Right renal cortex interstitium (tissue), 3 donors: ENCODE measurements at regions not wholly inside any gene's neighbourhood (a gene's known extent, or its start where the extent isn't known, plus 50 kb on each side); places are given as distances from the start of the nearest gene placed in this dataset.
"Not testable (repeated sequence)": the region's sequence is repeated elsewhere in the genome, so short reads cannot be mapped to it uniquely, and the experiment has no call there.

Experiments used
- DNase-seq, 3 donors: peaks; one replicate each; pipeline ENCODE4 v3.0.0-alpha.2; 2013; ENCODE audit warnings: low read depth in 3 of 3, low spot score in 2 of 3

DNA sequence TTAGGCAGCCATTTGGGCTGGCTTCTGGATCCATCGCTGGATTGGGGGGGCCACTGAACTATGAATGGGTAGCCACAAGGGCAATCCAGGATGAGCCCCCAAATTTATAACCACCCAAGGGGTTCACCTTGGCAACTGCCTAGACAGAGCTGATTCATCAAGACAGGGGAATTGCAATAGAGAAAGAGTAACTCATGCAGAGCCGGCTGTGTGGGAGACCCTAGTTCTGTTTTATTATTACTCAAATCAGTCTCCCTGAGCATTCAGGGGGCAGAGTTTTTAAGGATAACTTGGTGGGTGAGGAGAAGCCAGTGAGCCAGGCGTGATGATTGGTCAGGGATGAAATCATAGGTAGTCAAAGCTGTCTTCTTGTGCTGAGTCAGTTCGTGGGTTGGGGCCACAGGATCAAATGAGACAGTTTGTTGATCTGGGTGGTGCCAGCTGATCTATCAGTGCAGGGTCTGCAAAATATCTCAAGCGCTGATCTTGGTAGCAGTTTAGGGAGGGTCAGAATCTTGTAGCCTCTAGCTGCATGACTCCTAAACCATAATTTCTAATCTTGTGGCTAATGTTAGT, 57.9 kb downstream of the DNAJB9 start:
- no peak for DNase-seq

DNA sequence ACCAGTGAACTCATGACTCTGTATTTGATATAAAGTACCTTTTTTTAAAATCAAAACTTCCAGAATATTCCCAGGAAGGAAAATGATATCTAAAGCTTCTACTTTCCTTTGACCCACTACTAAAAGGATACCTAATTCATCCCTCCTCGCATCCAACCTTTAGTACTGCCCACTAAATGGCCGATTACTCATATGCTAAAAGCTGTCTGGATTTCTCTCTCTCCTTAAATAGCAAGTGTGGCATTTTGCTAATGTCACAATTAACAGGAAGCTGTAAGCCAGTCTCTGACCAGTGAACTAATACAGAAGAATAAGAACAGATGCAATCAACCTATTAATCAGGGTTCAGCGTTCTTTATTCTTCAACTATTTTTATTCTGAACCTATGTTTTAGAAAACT, 59.0 kb downstream of the DNAJB9 start:
- no peak for DNase-seq

DNA sequence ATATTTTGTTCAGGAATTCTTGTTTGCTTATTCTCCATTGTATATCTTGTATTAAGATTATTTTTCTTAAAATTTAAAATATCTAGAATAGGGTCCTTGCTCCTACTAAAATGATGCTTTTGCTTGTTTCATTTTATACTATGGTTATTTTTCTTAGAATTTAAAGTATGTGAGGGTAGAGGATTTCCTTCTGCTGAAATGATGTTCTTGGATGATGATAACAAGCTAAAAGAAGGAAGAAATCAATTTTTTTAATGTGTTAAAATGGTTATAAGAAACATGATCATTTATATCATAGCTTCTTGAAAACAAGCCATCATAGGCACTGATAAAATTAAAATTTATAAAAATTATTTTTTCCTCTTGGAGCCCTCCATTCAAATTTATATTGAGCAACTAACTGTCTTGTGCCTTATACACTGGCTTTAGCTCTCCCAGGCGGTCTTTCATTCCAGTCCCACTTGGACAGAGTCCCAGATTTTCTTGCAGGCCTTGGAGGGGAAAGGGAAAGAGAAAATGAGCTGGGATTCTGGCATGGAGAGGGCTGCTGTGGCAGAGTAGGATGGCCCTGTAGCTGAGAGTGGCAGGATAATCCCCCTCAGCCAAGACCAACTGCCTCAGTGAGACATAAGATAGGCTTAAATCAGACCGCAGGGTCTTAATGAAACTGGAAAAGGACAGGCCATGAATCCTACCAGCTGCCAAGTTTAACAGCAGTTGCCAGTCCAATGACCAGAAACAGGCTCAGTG, 60.2 kb downstream of the DNAJB9 start:
- DNase-seq = peak in 1 of 3 donors; percentile 16

DNA sequence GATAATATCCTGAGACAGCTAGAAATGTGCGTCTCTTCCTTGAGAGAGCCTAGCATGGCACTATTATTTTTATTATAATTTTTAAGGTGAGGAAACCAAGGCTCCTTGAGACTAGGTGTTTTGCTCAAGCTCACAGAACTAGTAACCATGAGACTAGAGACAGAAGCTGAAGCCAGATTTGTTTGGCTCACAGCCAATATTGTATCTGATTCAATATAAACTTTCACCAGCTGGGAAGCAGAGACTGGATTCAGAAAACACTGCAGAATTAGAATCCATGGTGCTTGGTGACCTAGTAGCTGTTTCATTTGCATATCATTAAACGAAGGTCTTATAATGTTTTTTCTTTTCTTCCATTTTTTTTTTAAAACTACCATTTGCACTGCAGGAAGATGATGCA, 64.4 kb downstream of the DNAJB9 start:
- DNase-seq = no peak

DNA sequence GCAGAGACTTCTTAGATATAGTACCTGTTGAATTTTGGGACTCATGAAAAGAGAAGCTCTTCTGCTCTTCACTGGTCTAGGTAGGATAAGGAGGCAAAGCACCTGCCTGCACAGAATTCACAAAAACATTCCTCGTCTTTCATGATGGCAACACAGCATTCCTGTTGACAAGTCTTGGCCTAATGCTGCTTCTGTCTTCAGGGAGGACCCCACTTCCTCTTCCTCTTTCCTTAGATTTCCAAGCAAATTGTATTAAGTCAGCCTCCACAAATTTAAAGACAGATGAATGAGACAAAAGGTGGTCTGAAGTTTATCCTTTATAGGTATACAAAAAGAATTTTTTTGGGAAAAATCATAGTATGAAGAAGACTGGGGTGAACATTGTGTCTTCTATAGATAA, 64.9 kb downstream of the DNAJB9 start:
- DNase-seq = no peak

DNA sequence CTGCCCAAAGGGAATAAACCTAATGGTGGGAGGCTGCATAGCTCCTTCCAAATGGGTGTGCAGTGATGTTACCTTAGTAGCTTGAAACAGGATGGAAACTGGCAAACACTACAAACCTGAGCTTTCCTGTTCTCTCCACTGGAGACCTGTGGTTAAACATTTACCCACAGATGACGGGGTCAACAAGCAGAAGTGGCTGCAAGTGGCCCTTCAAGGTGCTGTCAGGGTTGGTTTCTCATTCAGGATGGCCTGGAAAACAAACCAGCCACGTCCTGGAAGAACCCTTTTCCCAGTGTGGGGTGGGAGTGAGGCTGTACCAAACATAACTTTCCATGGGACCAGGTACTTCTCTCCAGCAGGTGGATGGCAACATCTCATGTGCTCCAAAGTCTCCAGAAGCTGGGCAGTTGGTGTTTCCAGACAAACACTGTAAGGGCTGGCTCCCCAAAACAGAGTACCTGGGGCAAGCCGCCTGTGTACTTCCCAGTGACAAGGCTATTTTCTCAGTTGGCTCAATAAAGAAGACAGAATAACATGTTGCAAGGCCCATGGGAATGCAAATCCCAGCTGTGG, 67.5 kb downstream of the DNAJB9 start:
- peak in 1 of 3 donors; percentile 19 for DNase-seq

DNA sequence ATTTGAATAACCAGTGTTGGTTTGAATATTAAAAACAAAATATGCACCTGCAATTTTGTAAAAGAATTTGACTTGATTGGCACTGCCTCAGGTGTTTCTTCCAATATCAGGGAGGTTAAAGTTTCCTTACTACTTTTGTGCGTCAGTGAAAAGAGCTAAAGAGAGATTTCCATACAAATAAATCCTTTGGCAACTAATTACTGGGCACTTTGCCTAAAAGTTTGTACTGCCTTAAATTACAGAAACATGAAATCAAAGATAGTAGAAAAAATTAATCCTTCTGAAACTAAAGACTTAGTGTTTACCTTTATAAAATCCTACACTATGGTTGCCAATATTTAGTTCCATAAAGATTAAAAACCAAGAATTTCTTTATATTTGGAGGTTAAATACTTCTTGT, 72.5 kb downstream of the DNAJB9 start:
- no peak for DNase-seq

DNA sequence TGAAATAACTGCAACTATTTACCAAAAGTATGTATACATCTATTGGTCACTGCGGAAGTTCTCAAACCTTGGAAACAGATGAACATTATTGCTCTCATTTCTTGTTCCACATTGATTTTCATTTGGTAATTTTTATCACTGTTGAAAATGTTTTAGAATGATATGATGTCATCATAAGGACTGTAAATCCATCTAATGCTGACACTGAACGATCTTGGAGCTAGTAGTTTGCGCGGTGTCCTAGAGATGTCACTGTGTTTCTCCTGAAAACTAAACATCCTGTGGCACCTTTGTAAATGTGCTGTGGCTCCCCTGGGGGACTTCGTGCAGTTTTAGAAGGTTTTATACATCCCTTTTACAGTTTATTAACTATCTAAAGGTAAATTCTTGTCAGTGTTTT, 73.5 kb downstream of the DNAJB9 start:
- no peak for DNase-seq

DNA sequence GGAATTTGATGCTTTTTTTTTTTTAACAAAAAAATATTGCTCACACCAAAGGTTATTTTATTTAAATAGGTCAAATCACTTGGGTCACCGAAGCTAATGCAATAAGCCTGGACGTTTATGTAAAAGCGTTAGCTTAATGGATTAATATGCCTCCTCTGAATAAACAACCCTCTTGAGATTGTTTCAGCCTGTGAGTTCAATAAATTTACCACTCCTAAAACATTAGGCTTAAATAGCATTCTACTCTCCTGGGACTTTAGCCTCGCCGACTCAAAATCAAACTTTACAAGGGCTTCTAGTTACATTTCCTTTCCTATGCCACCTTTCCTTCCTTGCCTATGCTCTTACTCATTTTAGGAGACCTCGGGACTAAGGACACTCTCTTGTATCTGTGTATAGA, 79.3 kb downstream of the DNAJB9 start:
- no peak for DNase-seq

DNA sequence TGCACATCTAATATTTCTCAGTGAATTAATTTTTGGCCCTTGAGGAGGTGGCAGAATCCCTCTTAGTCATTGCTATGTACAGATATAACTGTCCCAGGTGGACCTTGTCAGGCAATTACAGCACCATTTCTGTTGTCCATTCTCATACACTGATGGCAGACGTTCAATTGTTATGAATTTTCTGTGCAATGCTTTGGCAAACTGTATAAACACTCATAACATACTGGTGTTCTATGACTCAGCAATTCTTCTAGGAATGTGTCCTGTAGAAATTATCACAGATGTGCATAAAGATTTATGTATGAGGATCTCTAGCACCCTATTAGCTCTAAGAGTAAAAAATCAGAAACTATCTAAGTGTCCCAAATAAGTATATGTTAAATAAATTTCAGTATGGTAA, 80.8 kb downstream of the DNAJB9 start:
- DNase-seq = no peak

DNA sequence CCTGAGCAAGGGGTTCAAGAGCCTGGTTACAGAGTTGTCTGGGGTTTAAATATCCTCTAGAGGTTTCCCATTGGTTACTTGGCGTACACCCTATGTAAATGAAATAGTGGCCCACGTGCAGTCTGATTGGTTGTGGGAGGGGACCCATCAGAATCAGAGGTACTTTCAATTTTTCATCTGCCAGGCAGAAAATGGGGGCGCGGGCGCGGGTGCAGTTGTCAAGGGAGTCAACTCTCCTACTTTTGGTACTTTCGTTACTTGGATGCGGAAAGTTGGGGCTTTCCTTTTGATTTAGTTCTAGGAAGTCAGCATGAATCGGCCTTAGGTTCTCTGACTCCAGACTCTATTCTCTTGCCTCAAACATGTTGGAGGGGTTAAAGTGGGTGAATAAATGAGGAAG, 83.2 kb downstream of the DNAJB9 start:
- DNase-seq = no peak

DNA sequence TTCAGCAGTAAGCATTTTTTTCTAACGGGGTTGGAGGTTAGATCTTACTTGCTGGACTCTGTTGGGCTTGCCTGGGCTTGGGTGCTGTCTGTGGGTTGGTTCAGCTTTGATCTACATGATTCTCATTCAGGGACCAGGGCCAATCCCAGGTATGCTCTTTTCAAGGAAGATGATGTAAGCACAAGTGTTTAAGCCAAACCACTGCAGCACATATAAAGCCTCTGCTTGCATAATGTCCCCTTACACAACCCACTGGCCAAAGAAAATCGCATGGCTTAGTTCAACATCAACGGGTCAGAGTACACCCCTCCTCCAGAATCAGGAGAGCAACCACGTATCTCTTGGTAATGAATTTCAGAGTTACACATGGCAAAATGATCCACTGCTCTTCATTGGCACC, 83.9 kb downstream of the DNAJB9 start:
- no peak for DNase-seq

DNA sequence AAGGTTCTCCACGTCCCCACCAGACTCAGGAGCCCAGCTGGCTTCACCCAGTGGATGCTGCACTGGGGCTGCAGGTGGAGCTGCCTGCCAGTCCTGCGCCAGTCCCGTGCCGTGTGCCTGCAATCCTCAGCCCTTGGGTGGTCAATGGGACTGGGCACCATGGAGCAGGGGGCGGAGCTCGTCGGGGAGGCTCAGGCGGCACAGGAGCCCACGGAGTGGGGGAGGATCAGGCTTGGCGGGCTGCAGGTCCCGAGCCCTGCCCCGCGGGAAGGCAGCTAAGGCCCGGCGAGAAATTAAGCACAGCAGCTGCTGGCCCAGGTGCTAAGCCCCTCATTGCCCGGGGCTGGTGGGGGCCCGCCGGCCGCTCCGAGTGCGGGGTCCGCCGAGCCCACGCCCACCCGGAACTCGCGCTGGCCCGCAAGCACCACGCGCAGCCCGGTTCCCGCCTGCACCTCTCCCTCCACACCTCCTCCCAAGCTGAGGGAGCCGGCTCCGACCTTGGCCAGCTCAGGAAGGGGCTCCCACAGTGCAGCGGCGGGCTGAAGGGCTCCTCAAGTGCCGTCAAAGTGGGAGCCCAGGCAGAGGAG, 87.6 kb downstream of the DNAJB9 start:
- not testable (repeated sequence) for DNase-seq

DNA sequence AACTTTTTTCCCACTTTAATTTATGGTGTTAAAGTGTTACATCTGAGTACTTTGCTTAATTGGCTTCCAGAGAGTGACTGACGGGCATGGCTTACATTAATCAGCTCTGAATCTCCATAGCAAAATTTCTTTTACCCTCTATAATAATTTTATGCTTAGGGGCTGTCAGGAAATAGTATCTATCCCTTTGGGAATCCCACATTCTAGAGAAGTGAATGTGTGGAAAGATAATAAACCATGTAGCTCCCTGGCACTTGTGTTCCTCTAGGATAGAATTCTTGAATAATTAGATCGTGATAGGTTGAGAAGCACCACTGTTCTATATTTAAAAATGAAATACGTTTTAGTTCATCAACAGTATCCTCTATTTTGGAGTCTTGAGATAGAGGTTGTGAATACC, 89.6 kb downstream of the DNAJB9 start:
- DNase-seq = no peak

DNA sequence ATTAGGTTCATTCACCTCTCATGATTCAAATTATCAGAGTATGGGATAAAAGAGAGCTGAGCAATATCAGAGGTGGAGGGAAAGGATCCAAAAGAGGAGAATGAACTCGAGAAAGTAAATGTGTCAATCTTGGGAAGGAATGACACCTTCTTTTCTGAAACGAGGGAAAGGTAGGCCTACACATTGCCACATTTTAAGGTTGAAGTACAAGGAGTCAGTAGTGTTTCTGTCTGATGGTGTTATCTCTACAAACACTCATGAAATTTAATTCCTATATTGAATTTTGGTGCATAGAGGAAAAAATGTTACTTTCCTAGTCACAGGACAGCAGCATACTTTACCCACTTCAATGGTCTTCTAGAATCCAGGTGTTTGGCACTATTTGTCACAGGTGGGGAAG, 90.2 kb downstream of the DNAJB9 start:
- no peak for DNase-seq

DNA sequence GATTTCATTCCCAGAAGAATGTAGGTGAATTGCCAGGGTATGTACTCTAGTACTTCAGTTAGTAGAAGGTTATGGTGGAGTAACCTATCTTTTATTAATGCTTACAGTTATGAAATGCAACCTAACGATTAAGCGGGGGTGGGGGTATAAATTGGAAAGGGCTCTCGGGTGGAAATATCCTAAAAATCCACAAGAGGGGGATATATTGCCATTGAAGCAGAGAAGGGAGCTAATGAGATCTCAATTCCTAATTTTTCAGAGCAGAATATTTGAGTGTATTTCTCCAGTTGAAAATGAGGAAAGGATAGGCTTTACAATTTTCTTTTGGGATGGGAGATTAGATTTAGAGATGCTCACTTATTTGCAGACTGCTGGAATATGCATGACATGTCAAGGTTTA, 90.8 kb downstream of the DNAJB9 start:
- DNase-seq = no peak

DNA sequence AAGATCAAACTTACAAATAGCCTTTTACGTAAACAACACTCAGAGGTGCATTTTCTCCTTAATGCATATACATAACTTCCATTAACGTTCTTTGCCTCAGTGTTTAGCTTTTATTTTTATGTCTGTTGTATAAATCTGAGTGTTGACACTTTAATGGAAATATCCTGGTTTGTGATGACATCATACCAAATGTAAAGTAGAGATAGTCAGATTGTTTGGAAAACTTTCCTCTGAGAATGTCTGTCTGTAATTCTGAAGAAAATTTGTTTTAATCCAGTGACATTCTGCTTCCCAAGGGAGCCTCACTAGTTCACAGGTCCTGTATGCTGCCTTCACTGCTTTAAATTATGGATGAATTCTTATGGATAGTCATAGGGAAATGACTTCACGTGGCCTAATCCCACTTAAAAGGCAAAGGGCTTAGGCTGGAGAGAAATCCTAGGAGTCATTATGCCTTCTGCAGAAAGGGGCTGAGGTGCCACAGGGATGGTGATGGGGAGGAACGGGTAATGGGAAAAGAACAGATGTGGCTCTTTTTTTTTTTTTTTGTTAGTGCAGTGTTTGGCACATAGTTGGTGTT, 93.2 kb downstream of the DNAJB9 start:
- DNase-seq = no peak

DNA sequence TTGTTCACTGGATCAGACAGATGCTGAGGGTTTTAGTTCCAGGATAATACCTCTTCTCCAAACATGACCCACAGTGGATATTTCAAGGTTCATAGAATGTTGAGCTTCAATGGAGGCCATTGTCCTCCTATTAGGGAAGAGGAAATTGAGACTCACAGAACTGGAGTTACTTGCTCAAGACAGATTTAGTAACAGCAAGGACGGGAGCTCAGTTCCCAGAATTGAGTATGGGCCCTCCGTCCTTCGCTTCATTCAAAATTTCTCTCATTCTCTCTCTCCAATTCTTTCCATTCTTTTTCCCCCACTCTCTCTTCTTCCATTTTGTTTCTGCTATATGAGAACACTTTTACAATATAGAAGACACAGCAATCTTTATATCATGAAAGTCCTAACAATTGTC, 94.0 kb downstream of the DNAJB9 start:
- DNase-seq = no peak

DNA sequence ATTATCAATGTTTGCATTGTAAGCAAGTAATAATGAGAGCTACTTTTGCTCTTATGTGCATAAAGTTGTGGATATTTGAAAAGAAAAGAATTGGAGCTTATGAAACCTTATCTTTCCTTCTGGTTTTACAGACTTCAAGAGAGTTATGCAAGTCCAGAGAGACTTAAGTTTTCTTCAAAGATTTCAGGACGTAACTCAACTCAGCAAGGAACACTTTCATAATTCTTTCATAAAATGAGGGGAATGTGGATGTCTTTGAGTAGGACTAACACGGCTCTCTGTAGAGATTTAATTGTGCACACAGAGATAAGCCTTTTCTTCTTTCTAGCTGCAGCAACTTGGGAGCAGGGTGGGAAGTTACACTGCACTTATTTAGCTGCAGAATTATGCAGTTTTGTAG, 97.5 kb downstream of the DNAJB9 start:
- no peak for DNase-seq

DNA sequence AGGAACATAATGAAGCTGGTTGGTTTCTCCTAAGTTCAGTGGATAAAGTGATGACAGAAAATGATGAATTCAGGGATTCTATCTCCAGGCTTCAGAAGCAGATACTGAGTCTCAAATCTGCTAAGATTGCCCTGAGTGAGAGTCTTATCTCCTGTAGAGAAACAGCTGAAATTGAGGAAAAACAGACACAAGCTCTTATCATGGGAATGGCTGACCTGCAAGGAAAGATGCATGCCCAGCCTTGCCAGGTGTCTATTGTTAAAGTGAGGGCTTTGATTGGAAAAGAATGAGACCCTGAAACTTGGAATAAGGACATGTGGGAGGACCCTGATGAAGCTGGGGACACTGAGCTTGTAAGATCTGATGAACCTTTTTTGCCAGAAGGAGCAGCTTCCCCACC, 100.3 kb downstream of the DNAJB9 start:
- DNase-seq = no peak

DNA sequence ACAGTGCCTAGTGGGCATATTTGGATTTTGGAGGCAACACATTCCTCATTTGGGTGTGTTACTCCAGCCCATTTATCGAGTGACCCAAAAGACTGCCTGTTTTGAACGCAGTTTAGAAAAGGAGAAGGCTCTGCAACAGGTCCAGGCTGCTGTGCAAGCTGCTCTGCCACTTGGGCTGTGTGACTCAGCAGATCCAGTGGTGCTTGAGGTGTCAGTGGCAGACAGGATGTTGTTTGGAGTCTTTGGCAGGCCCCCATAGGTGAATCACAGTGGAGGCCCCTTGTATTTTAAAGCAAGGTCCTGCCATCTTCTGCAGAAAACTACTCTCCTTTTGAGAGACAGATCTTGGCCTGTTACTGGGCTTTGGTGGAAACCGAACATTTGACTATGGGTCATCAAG, 104.0 kb downstream of the DNAJB9 start:
- not testable (repeated sequence) for DNase-seq

DNA sequence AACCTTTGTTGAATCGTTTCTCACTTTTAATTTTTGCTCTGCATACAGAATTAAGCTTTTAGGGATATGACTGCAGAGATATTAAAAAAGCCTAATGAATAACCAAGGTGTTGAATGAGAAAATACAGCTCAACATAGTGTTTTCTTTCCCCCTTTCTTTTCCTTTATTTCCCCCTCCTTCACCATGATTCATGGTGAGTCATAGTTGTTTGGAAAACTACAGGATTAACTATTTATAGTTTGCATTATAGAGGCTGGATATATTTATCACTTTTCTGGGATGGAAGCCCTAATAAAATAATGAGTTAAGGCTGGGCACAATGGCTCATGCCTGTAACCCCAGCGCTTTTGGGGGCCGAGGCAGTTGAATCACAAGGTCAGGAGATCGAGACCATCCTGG, 115.0 kb downstream of the DNAJB9 start:
- DNase-seq = no peak
